ENCODE measurements at regions not wholly inside any gene's neighbourhood (a gene's known extent, or its start where the extent isn't known, plus 50 kb on each side); places are given as distances from the start of the nearest gene placed in this dataset.

GRCh38 chr3:187968883-187969580 is 184.9 kb upstream of the LPP start:
- WGBS, 2 donors: 74 to 83% methylated on average over 2 of the region's 2 CpGs
- intact Hi-C loops (cut with DNase I; ENCODE audit: low total_unique reads): no loop called here
- no peak overlapping the region for H3K4me3 ChIP-seq (ENCODE audit: low read depth, poor library complexity, severe bottlenecking)
- DNase-seq (ENCODE audit: low spot score in 2 of 2): peak in 1 of 2 donors; percentile 78
- TF ChIP-seq CTCF (IDR thresholded peaks at IDR 0.05): no peak
- no peak for TF ChIP-seq POLR2A (IDR thresholded peaks at IDR 0.05)

- H3K4me3 ChIP-seq (ENCODE audit: low read depth, poor library complexity, severe bottlenecking): no peak overlapping the region
- WGBS, 2 donors: 94 to 100% methylated on average over 3 of the region's 3 CpGs
- intact Hi-C loops (cut with DNase I; ENCODE audit: low total_unique reads): no loop called here
- TF ChIP-seq CTCF (IDR thresholded peaks at IDR 0.05): no peak
- no peak for TF ChIP-seq POLR2A (IDR thresholded peaks at IDR 0.05)
- DNase-seq (ENCODE audit: low spot score in 2 of 2): no peak
Observed at GRCh38 chr3:187969581-187969950, 184.4 kb upstream of the LPP start.

- intact Hi-C loops (cut with DNase I; ENCODE audit: low total_unique reads): no loop called here
- H3K4me3 ChIP-seq (ENCODE audit: low read depth, poor library complexity, severe bottlenecking): no peak overlapping the region
- no peak for DNase-seq (ENCODE audit: low spot score in 2 of 2)
- TF ChIP-seq POLR2A (IDR thresholded peaks at IDR 0.05): no peak
- TF ChIP-seq CTCF (IDR thresholded peaks at IDR 0.05): no peak
Observed at GRCh38 chr3:187970106-187970505, 183.9 kb upstream of the LPP start.

- H3K4me3 ChIP-seq (ENCODE audit: low read depth, poor library complexity, severe bottlenecking): no peak overlapping the region
- 81 to 84% methylated on average over 4 of the region's 4 CpGs for WGBS, 2 donors
- intact Hi-C loops (cut with DNase I; ENCODE audit: low total_unique reads): no loop called here
- DNase-seq (ENCODE audit: low spot score in 2 of 2): no peak
- TF ChIP-seq POLR2A (IDR thresholded peaks at IDR 0.05): no peak
- no peak for TF ChIP-seq CTCF (IDR thresholded peaks at IDR 0.05)
Observed at GRCh38 chr3:187971629-187972028, 182.3 kb upstream of the LPP start.

GRCh38 chr3:187972454-187972853 is 181.5 kb upstream of the LPP start:
- no peak overlapping the region for H3K4me3 ChIP-seq (ENCODE audit: low read depth, poor library complexity, severe bottlenecking)
- no peak for TF ChIP-seq CTCF (IDR thresholded peaks at IDR 0.05)
- TF ChIP-seq POLR2A (IDR thresholded peaks at IDR 0.05): no peak
- DNase-seq (ENCODE audit: low spot score in 2 of 2): no peak
- intact Hi-C loops (cut with DNase I; ENCODE audit: low total_unique reads): no loop called here
- WGBS, 2 donors: 92 to 98% methylated on average over 3 of the region's 3 CpGs

All from lower leg skin (tissue), 4 donors.